HepG2 (cell line): ENCODE measurements at regions not wholly inside any gene's neighbourhood (a gene's known extent, or its start where the extent isn't known, plus 50 kb on each side); places are given as distances from the start of the nearest gene placed in this dataset.

Source experiments
- CBFB ChIP-seq: sonication (generic); formaldehyde crosslinking; IDR thresholded peaks from 2 replicates; pipeline ENCODE4 v1.4.0; 2020; ENCODE audit warnings: missing genetic modification reagents
- EZH2 ChIP-seq: conservative IDR thresholded peaks from 2 replicates; pipeline ENCODE4 v1.6.1; 2012; ENCODE audit warnings: mild to moderate bottlenecking, low read depth, low read length, moderate library complexity
- KDM1A ChIP-seq: IDR thresholded peaks from 2 replicates; pipeline ENCODE4 v1.6.1; 2016; ENCODE audit warnings: missing compliant biosample characterization
- NR2F6 ChIP-seq, 2 experiments: IDR thresholded peaks; 2 replicates each; pipeline ENCODE4 v1.6.1; 2016; ENCODE audit warnings: antibody characterized with exemption in 1 of 2, mild to moderate bottlenecking in 1 of 2
- SNAI1 ChIP-seq: sonication (generic); formaldehyde crosslinking; IDR thresholded peaks from 2 replicates; pipeline ENCODE4 v1.5.0; 2020; ENCODE audit warnings: mild to moderate bottlenecking, missing genetic modification reagents, borderline replicate concordance
- TCF7 ChIP-seq: sonication (generic); IDR thresholded peaks from 2 replicates; pipeline ENCODE4 v1.6.1; 2016; ENCODE audit warnings: antibody characterized with exemption, low read depth
- TEAD3 ChIP-seq: optimal IDR thresholded peaks from 2 replicates; pipeline ENCODE3; 2016; ENCODE audit warnings: borderline replicate concordance
- ZNF143 ChIP-seq: sonication (generic); formaldehyde crosslinking; IDR thresholded peaks from 2 replicates; pipeline ENCODE4 v1.4.0; 2020; ENCODE audit warnings: missing genetic modification reagents
- ZNF292 ChIP-seq: sonication (generic); formaldehyde crosslinking; IDR thresholded peaks from 2 replicates; pipeline ENCODE4 v1.8.1; 2022; ENCODE audit warnings: mild to moderate bottlenecking, low read depth, missing genetic modification reagents, borderline replicate concordance
- ZSCAN31 ChIP-seq: sonication (generic); formaldehyde crosslinking; IDR thresholded peaks from 2 replicates; pipeline ENCODE4 v1.5.0; 2020; ENCODE audit warnings: low read depth, mild to moderate bottlenecking, missing genetic modification reagents
- TF ChIP-seq, protein P1 (sequence below), 2 experiments: fragments of 450-650 bp in 1 of 2; sonication (generic) in 1 of 2; formaldehyde crosslinking in 1 of 2; IDR thresholded peaks; 2 replicates each; pipeline versions ENCODE4 v1.6.1 to v1.8.0; 2016 to 2022; ENCODE audit warnings: antibody characterized with exemption in 1 of 2, mild to moderate bottlenecking in 1 of 2, missing genetic modification reagents in 1 of 2
- TF ChIP-seq, protein P2 (sequence below), 2 experiments: sonication (generic) in 1 of 2; formaldehyde crosslinking in 1 of 2; IDR thresholded peaks; 2 replicates each; pipeline versions ENCODE4 v1.5.1 to v1.6.1; 2011 to 2020; ENCODE audit warnings: borderline replicate concordance in 1 of 2, low read depth in 1 of 2, low read length in 1 of 2, mild to moderate bottlenecking in 1 of 2, missing genetic modification reagents in 1 of 2, moderate library complexity in 1 of 2
- TF ChIP-seq, protein P3 (sequence below): sonication (generic); formaldehyde crosslinking; IDR thresholded peaks from 2 replicates; pipeline ENCODE4; 2020; ENCODE audit warnings: missing genetic modification reagents, mild to moderate bottlenecking, borderline replicate concordance

DNA sequence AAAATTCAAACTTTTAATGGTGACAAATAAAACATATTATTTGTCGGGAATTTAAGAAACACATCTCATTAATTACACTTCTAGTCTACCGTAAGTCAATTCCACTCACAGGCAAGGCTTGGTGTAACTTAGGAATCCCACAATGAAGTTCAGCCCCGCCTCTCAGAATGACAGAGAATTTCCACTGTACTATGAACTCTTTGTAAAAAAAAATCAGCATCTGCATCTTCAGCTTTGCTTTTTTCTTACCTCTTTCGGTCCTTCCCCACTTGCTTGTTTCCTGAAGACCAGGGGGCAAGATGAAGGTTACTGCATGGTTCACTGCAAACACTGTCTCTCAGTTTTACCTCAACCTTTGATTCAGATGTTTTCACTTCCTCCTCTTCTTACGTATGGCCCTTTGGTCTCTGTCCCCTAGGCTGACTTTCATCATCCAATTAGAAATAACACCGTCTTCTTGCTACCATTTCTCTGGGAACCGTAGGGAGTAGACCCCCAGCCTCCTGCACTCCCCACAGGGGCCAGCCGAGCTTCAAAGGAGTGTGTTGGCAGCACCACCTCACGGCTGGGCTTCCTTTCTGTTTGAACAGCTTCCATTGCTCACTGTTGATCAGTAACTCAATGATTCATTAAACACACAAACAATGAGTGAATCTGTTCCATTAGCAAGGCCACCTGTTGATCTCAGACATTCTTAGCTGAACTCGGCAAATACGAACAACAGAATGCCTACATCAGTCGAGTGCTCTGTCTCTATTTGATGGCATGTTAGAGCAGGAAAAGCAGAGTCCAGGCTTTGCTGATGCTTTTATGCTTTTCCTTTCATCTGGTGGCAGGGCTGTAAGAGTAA is 343.0 kb downstream of the BMP4 start (continued):
- TF ChIP-seq SNAI1 (CRISPR knock-in tag) (no peak), TEAD3 (CRISPR knock-in tag) (peak; percentile 98), EZH2 (no peak), NR2F6 (IDR thresholded peaks at IDR 0.05) (peak; percentile 69), NR2F6 (CRISPR knock-in tag; IDR thresholded peaks at IDR 0.05) (peak; percentile 79), ZNF292 (CRISPR knock-in tag) (peak; percentile 88; the same call in 1 of the 2 replicates), CBFB (CRISPR knock-in tag) (peak; percentile 76; the same call in 1 of the 2 replicates), ZNF143 (CRISPR knock-in tag) (peak; percentile 32; the same call in 1 of the 2 replicates), ZSCAN31 (CRISPR knock-in tag) (peak; percentile 89), KDM1A (CRISPR knock-in tag) (peak; percentile 79), TCF7 (peak; percentile 96)
- TF ChIP-seq, protein P1, sequence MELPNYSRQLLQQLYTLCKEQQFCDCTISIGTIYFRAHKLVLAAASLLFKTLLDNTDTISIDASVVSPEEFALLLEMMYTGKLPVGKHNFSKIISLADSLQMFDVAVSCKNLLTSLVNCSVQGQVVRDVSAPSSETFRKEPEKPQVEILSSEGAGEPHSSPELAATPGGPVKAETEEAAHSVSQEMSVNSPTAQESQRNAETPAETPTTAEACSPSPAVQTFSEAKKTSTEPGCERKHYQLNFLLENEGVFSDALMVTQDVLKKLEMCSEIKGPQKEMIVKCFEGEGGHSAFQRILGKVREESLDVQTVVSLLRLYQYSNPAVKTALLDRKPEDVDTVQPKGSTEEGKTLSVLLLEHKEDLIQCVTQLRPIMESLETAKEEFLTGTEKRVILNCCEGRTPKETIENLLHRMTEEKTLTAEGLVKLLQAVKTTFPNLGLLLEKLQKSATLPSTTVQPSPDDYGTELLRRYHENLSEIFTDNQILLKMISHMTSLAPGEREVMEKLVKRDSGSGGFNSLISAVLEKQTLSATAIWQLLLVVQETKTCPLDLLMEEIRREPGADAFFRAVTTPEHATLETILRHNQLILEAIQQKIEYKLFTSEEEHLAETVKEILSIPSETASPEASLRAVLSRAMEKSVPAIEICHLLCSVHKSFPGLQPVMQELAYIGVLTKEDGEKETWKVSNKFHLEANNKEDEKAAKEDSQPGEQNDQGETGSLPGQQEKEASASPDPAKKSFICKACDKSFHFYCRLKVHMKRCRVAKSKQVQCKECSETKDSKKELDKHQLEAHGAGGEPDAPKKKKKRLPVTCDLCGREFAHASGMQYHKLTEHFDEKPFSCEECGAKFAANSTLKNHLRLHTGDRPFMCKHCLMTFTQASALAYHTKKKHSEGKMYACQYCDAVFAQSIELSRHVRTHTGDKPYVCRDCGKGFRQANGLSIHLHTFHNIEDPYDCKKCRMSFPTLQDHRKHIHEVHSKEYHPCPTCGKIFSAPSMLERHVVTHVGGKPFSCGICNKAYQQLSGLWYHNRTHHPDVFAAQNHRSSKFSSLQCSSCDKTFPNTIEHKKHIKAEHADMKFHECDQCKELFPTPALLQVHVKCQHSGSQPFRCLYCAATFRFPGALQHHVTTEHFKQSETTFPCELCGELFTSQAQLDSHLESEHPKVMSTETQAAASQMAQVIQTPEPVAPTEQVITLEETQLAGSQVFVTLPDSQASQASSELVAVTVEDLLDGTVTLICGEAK (IDR thresholded peaks at IDR 0.05) = no peak
- TF ChIP-seq, protein P1 (CRISPR knock-in tag; IDR thresholded peaks at IDR 0.05) = peak; percentile 80; the same call in 1 of the 2 replicates
- TF ChIP-seq, protein P2, sequence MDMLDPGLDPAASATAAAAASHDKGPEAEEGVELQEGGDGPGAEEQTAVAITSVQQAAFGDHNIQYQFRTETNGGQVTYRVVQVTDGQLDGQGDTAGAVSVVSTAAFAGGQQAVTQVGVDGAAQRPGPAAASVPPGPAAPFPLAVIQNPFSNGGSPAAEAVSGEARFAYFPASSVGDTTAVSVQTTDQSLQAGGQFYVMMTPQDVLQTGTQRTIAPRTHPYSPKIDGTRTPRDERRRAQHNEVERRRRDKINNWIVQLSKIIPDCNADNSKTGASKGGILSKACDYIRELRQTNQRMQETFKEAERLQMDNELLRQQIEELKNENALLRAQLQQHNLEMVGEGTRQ (IDR thresholded peaks at IDR 0.05; ENCODE audit: low read depth, low read length) = no peak
- TF ChIP-seq, protein P2 (CRISPR knock-in tag; IDR thresholded peaks at IDR 0.05; ENCODE audit: borderline replicate concordance) = no peak
- TF ChIP-seq, protein P3, sequence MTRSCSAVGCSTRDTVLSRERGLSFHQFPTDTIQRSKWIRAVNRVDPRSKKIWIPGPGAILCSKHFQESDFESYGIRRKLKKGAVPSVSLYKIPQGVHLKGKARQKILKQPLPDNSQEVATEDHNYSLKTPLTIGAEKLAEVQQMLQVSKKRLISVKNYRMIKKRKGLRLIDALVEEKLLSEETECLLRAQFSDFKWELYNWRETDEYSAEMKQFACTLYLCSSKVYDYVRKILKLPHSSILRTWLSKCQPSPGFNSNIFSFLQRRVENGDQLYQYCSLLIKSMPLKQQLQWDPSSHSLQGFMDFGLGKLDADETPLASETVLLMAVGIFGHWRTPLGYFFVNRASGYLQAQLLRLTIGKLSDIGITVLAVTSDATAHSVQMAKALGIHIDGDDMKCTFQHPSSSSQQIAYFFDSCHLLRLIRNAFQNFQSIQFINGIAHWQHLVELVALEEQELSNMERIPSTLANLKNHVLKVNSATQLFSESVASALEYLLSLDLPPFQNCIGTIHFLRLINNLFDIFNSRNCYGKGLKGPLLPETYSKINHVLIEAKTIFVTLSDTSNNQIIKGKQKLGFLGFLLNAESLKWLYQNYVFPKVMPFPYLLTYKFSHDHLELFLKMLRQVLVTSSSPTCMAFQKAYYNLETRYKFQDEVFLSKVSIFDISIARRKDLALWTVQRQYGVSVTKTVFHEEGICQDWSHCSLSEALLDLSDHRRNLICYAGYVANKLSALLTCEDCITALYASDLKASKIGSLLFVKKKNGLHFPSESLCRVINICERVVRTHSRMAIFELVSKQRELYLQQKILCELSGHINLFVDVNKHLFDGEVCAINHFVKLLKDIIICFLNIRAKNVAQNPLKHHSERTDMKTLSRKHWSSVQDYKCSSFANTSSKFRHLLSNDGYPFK (CRISPR knock-in tag) = no peak
